Anterior cingulate cortex (tissue), 58 donors: ENCODE measurements at regions not wholly inside any gene's neighbourhood (a gene's known extent, or its start where the extent isn't known, plus 50 kb on each side); places are given as distances from the start of the nearest gene placed in this dataset.

Experiments
- DNase-seq, 58 donors: peaks; one replicate each; lab custom pipeline; 2025; lab: John Stamatoyannopoulos, UW

DNA sequence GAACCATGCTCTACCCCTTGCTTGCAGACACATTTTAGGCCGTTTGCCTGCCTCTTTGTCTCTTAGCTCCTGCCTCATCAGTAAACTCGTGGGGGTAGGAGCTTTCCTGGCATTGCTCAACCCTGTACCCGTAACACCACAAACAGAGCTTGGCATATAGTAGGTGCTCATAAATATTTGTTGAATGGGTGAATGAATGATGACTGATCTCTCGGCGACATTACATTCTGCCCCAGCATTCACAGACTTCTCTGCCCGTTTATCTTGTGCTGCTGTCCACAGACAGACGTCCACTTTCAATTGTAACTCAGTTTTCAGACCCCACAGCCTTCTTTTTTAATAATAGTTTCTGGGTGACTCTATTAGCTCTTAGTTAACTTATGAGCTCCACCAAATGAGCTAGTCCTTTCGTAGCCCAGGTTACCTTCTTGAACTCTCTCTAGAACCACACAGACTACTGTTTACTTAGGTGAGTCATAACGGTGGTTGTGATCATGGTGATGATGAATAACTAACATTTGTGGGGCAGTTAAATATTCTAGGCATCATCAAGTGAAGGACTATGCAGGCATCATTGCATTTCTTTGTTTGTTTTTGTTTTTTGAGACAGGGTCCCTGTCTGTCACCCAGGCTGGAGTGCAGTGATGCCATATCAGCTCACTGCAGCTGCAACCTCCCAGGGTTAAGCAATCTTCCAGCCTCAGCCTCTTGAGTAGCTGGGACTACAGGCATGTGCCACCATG is 188.4 kb downstream of the ADAMTS15 start:
- peak in 2 of 58 donors; percentile 15 to 28 for DNase-seq

GRCh38 chr11:130637566-130637965 is 189.1 kb downstream of the ADAMTS15 start:
- no peak for DNase-seq

- no peak for DNase-seq
These were observed 189.6 kb downstream of the ADAMTS15 start for GRCh38 chr11:130638033-130638432.

DNA sequence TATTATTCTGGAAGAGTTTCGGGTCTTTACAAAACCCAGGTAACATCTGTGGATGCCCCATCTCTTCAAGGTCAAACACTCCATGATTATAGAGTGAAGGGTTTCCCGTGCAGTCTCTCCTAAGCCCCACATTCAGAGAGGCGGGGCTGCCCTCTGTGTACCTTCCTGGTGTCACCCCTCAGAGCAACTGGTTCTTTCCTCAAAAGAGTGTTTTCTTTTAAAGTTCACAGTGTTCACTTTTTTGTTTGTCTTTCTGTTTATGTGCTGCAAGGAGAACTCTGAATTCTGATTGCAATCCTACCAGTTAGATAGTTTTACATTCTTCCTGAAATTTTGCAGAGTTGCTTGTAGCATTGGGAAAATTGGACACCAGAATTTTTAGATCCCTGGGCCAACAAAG is 190.2 kb downstream of the ADAMTS15 start:
- DNase-seq = no peak

GRCh38 chr11:130639369-130639768 is 190.9 kb downstream of the ADAMTS15 start:
- DNase-seq = no peak

DNA sequence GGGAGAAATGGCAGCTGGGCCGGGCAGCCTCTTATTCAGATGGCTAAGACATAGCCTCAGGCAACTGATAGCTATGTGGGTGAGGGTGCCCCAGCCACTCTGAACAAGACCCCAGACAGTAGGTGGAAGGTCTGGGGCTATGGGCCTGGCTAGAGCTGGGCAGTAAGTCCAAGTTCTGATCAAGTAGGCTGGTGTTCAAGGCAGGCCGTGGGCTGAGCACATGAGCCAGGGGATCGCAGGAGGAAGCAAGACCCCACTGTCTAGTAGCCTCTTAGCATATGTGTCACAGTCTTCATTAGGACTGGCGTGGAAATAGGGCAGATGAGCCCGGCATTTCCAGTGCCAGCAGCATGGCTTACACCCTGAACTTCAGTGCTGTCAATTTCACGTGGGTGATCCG is 192.1 kb downstream of the ADAMTS15 start:
- no peak for DNase-seq

DNA sequence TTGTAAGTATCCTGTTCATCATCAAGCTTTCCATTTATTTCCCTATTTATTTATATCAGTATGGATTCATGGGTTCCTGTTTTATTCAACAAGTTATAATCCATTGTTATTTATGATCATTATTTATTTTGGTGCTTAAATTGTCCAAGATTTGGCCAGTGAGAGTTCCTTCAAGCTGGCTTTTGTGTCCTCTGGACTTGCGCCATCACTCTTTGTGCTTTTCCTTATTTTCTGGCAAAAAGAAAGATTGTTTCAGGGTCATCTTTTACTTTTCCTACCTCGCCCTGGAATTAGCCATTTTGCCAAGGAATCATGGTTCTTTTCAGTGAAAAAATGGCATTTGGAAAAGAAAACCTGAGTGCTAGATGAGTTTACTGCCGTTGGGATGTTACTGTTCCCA is 193.4 kb downstream of the ADAMTS15 start:
- DNase-seq = no peak

DNA sequence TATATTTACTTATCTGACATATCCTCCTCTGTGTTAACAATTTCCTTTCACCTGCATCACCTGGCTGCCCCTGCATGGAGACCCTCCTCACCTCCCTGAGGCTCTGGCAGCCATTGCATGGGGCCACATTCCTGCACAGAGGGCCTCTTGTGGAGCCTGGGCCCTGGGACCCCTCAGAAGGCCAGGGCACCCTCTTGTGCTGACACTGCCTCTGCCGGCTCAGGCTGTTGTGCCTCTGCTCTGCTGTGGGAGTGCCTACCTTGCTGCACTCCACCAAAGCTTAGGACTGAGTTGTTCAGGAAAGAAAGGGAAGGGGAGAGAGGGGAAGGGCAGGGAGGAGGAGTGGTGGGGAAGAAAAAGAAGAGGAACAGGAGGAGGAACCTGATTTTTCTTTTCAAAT is 194.5 kb downstream of the ADAMTS15 start:
- no peak for DNase-seq

DNA sequence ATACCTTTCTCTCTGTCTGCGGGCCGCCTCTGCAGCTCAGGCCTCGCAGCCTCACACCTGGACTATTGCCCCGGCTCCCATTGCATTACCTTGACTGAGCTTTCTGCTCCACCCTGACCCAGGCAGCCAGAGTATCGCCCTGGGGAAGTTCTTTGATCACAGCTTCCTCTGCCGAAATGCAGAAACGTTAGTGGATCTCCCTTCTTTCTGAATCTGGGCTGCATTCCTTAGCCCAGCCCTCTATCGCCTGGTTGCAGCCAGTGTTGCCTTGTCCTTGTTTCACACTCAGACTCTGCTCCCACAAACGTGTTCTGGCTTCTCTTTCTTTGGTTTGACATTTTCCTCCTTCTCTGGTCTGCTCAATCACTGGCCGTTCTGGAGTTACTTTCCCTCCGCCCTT is 195.7 kb downstream of the ADAMTS15 start:
- no peak for DNase-seq

DNA sequence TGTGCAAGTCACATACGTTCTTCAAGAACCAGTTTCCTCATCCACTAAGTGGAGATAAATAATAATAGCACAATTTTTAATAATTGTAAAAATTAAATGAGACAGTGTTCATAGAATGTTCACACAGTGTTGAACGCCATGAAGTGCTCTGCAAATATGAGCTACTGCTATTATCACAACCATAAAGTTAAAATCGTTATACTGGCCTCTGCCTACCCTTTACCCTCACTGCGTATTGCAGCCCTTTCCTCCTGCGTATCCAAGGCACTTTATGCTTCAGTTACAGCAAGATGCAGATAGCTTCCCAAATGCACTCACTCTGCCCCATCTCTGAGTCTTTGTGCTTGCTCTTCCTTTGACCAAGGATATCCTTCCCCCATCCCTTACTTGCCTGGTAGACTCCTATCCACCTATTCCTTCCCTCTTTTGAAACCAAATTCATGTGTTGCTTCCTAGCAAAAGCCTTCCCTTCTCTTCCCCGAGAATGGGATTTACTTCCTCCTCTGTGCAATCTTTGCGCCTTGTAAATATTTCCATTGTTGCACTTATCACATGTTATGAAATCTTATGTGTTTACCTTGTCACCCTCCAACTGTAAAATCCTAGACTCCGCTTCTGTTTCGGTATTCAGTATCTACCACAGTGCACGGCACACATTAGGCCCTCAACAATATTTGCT is 196.9 kb downstream of the ADAMTS15 start:
- DNase-seq = no peak

- no peak for DNase-seq
These were observed 197.4 kb downstream of the ADAMTS15 start for GRCh38 chr11:130645843-130646197.

- DNase-seq = no peak
These were observed 198.4 kb downstream of the ADAMTS15 start for GRCh38 chr11:130646881-130647280.

DNA sequence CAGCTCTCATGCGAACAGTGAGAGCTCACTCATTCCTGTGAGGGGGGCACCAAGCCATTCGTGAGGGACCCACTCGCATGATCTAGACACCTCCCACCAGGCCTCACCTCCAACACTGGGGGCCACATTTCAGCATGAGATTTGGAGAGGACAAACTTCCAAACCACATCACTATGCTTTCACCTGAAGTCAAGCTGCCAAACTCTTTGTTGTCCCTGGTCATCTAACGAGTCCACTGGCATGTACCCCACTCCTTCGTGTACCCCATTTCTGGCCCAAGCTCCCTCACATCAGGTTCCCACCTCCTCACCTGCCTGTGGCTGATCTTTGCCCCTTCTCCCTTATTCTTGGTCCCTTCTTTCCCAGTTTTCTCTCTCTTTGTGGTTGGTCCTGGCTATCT is 198.9 kb downstream of the ADAMTS15 start:
- DNase-seq = no peak

GRCh38 chr11:130649801-130650200 is 201.4 kb downstream of the ADAMTS15 start:
- no peak for DNase-seq

- no peak for DNase-seq
These were observed 202.1 kb downstream of the ADAMTS15 start for GRCh38 chr11:130650456-130651030.

GRCh38 chr11:130651066-130651855 is 202.8 kb downstream of the ADAMTS15 start:
- no peak for DNase-seq

GRCh38 chr11:130652671-130653335 is 204.4 kb downstream of the ADAMTS15 start:
- no peak for DNase-seq

DNA sequence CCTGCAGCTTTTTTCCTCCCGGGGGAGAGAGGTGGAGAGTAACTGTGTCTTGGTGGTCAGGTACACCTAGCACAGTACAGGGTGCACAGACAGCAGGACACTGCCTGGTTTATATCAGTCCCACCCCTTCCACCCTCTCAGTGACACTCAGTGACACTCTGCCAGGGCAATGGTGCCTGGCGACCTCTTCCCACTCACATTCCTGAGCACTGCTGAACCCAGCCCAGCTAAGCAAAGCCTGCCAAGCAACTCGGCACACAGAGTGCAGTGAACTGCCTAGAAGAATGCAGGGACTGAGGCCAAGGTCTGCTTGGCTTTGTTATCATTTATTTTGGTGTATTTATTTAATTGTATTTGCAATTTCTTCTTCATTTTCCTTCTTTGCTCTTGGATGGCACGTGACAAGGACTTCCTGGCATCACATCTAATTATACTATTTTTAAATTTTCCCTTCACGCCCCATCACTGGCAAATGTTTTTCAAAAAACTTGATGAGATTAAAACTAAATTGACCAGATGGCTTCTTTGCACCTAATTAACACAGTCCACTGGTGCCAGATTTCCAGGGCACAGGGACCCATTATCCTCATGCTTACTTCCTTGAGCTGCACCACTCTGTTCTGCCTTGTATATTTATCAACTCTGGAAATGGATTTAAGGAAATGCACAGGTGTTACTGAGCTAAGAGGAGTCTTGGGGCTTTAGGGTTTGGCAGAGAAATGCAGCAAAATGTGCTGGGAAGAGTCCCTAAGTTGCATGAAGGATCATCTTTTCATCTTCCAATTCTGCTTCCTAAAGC is 205.6 kb downstream of the ADAMTS15 start:
- peak in 22 of 58 donors; percentile 6 to 52 (median 29) for DNase-seq

GRCh38 chr11:130655300-130655699 is 206.9 kb downstream of the ADAMTS15 start:
- no peak for DNase-seq
